ENCODE measurements at regions not wholly inside any gene's neighbourhood (a gene's known extent, or its start where the extent isn't known, plus 50 kb on each side); places are given as distances from the start of the nearest gene placed in this dataset.

DNA sequence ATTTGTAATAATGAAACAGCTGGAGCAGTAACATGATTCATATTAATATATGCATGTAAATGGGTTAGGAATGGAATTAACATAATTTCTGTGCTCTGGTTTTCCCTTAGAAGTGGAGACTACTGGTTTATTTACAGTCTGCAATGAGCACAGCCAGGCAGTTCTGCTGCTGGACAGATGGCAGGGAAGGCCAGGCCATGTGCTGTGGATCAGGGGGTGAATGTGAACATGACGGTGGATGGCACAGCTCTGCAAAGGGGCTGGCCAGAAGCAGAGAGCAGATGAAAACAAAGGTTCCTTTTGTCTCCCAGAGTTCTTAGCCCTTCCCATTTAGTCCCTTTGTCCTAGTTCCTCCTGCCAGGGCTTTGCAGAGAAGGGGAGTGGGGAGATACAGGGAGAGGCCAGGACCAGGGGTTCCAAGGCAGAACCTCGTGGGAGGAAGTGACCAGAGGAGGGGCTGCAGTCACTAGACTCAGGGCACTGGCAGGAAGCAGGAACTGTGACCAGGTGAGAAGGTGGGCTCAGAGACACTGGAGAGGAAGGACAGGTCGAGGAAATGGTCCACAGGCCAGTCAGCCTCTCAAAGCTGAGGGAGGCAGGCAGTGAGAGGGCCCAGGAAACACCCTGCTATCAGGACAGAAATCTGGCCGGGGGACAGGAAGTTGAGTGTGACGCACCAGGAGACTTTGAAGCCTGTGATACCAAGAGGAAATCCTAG, 112.9 kb upstream of the ATP8B1 start:
- FAIRE-seq, result no peak

DNA sequence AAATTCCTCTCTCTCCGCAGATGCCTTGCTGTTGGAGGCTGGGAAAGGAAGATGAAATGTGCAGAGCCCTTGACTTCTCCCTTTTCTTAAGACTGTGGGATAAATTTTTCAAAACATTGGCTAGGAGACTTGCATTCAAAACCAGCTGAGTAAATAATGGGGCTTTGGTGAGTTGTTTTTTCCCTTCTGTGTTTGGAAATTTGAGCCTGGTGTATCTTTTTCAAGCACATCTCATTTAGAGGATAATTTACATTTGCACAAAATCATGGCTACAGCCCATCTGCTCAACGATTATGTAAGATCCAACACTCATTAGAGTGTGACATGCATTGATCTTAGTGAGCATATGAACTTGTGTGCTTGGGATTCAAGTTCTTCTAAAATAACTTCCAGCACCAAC, 112.1 kb upstream of the ATP8B1 start:
- no peak for FAIRE-seq

DNA sequence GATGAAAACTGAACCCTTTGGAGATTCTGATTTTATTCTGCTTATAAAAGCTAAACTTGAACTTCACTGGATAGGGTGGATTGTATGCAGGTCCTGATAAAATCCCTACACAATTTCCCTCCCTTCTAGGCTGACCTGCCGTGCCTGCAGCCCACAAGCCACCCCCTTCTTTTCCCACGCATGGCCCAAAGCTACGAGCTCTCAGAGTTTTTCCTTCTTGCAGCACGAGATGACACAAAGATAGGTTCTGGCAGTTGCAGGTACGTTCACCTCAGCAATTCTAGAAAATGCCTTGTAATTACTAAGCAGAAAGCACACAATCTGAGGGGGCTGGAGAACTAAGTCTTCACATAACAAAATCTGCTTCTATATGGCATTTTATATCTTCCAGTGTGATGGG, 110.6 kb upstream of the ATP8B1 start:
- FAIRE-seq, result no peak

DNA sequence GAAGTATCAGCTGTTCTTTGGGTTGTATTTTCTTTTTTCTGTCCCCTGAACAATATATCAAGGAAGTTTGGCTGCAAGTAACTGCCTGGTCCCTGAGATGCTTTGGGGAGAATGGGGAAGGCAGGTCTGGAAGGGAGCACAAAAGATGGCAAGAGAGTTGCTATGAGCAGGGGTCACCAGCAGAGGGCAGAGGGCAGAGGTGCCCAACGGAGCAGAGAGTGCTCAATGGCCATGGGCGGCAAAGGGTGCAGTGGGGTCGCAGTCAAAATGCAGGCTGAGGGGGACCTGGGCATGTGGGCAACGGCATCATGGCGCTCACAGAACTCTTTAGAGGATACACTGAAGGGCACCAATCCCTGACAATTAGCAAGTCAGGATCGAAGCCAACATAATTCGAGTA, 107.7 kb upstream of the ATP8B1 start:
- no peak for FAIRE-seq

DNA sequence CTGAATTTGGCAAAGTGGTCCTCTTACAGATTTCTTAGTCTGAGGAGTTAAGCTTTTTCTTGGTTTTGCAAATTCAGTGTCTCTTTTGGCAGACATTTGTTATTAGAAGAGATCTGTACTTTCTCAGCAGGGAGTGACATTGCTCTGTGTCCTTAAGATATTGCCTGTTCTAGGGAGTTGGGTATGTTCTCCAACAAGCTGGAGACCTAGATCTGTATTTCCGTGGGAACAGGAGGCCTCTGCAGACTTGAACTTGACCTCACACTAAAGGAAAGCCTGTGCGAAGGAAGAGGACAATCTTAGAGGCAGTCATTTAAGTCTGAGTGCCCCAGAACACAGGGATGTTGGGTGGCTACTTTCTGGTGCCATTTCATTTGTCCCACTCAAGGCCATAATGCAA, 107.0 kb upstream of the ATP8B1 start:
- FAIRE-seq, result no peak

DNA sequence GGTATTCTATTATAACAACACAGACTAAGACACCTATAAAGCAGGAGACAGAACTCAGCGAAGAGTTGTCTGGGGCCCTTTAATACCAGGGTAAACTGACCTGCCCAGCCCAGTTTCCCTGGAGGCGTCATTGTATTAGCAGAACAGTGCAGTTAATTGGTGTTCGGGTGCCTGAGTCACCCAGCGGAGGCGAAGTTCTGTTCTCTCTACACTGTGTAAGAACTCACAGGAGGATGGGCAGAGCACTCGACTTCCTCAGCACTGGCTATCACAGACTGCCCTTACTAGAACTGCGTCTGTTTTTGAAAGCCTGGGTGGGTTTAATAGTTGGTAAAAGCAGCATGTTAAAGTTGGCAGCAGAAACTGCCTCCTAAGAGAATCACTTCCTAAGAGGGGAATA, 106.5 kb upstream of the ATP8B1 start:
- FAIRE-seq, result no peak

DNA sequence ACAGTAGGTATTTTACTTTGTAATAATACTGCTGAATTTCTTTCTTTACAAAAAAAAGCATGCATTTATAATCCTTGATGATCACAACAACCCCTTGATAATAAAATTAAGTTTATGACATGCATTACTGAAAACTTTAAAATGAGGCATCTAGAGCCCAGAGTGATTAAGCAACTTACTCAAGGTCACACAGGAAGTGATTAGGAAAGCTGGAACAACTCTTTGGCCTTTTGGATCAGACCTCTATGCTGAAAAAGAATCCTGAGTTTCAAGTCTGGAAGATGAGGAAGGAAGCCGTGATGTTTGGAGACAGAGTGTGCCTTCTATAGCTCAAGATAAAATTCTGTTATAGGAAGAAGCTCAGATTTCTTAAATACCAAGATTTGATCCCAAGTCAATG, 105.0 kb upstream of the ATP8B1 start:
- FAIRE-seq, result no peak

DNA sequence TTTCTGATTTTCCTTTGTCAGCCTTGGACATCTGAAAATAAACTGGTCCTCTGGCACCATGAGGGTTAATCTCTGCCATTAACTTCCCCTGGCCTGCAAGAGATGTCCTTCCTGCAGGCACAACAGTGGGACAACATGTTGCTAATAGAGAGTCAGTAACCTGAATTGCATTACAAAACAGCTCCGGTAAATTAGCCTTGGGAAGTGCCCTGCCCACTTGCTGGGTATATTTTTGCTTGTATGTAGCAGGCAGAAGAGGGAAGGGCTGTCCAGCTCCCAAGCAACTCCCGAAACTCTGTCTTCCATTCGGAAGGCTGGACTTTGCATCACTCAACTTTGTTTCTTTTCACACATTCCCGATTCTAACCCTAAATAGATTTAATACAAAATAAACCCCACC, 104.4 kb upstream of the ATP8B1 start:
- FAIRE-seq, result no peak

DNA sequence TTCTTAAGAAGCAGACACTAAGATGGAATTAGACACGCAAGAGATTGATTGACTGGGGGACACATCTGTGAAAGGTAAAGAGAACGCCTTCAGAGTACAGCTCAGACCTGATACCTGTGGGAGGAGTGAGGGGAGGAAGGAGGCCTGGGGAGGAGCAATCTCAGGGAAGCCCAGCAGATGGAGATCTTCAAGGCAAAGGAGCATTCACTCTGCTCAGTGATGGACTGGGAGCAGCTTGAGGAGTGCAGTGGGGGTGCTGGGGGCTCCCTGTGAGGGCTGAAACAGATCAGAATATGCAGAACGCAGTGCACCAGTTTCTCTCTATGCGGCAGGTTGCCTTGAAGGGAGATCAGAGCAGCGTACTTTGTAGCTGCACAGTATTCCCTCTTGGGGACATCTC, 103.7 kb upstream of the ATP8B1 start:
- FAIRE-seq, result no peak

DNA sequence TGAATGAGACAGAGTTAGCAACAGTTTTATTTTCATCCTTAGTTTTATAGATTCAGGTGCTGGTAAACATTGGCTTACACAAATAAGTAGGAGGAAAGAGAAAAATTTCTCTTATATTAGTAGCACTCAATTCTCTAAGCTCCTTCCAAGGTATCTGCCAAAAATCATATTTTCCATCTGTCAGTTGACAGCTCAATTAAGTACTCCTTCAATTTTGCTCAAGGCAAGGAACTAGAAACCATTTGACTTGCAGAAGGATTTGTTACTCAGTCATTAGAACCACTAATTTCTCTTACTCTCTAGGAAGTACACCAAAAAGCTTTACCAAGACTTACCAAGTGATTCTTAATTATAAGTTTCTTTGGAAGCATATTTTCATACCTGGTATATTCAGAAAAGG, 101.4 kb upstream of the ATP8B1 start:
- FAIRE-seq, result no peak

DNA sequence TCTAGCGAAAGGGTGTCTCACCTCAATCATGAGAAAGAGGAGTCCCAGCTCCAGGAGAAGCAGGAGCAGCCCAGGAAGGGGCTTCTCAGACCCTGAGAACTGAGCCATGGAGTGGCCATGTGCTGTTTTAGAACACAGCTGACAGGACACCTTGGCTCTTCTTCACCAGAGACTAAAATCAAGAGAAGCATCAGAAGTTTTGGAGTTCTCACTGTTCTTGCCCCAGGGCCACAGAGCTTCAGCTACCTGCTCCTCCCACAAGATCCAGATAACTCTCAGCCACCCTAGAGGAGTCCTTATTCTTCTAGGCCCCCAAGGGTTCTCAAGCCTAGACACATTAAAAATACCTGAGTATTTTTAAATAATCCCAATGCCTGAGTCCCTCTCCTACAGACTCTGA, 99.6 kb upstream of the ATP8B1 start:
- FAIRE-seq, result no peak

DNA sequence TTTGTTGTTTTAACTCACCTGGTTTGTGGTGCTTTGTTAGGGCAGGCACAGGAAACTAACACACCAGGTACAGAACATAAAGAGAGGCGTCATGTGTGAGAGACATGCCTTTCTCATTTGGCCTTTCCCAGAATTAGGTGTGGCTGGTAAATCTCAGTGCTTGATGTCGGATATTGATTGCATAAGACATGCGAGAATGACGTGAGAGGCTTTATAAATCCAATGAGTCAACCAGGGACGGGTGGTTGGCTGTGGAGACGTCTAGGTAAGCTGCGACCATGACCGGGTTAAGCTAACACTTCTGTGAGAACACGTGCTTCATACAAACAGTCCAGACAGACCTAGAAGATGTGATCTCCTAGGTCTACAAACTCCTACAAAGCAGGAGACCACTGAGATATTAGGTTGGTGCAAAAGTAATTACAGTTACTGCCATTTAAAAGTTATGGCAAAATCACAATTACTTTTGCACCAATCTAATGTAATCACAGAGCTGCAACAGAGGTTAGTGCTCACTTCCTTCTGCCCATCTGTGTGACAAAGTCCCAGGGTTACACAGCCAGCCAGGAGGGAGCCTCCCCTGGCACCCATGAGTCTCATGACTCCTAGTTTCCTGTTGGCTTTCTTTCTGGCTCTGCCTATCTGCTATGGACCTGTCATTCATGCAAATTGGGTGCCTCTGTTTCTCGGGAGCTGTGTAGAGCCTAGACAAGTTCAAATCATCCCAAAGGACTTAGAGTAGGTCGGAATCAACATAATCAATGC, 98.9 kb upstream of the ATP8B1 start:
- no peak for FAIRE-seq

DNA sequence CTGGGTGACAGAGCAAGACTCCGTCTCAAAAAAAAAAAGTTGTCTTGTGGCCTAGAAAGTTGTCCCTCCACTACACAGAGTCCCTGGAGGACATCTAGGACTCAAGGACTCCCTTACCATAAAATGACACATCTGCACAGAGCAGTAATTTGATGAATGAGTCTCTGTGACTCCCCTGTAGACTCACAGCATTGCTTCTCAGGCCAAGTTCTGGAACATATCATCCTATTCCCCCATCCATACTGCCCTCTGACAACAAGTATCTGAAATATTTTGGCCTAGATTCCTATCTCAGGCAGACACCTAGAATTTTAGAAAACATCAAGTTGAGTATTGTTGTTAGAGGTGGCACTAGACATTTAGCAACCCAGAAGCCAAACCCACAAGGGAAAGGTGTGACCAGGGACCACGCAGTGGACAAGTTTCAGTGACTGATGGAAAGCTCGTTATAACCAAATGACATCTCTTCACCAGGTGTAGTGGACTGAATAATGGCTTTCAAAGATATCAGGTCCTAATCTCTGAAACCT, 97.9 kb upstream of the ATP8B1 start:
- no peak for FAIRE-seq

DNA sequence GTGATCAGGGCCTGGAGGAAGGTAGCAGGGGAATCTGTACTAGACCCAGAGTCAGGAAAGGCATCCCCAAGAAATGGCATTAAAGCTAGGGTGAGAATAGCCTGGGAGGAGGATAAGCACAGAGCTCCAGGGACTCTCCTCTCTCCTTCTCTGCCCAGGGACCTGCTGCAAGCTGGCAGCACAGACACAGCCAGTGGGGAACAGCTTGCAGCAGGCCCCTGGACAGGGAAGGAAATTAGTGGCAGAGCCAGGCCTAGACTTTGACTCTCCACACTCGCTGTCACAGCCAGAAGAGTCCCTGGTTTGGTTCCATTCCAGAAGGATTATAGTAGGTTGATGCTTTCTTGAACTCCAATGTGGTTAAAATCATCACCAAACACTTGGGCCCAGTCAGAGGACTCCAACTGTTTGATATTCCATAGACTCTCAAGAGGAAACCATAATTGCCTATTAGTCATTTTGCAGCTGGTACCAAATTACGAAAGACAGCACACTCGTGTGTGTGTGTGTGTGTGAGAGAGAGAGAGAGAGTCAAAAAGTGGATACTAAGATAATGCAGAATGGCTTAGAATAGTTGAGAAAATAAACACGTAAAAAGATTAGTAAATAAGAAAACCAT, 95.5 kb upstream of the ATP8B1 start:
- FAIRE-seq, result no peak

DNA sequence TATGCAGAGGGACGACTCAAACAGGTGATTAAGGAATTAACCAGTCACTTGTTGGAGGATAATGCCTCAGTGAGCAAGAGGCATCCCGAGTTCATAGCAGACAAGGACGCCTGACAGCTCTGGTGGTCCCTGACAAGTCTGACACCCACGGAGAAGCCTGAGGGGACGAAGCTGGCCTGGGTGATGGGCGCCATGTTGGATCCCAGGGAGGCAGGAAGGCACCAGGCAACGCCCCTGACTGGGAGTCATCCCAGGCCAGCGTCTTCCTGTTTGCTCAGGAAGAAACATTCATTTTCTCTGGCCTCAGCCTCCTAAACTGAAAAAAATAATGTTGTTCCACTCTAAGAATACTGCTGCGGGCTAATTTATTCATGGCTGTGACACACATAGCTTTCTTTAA, 92.1 kb upstream of the ATP8B1 start:
- no peak for FAIRE-seq

DNA sequence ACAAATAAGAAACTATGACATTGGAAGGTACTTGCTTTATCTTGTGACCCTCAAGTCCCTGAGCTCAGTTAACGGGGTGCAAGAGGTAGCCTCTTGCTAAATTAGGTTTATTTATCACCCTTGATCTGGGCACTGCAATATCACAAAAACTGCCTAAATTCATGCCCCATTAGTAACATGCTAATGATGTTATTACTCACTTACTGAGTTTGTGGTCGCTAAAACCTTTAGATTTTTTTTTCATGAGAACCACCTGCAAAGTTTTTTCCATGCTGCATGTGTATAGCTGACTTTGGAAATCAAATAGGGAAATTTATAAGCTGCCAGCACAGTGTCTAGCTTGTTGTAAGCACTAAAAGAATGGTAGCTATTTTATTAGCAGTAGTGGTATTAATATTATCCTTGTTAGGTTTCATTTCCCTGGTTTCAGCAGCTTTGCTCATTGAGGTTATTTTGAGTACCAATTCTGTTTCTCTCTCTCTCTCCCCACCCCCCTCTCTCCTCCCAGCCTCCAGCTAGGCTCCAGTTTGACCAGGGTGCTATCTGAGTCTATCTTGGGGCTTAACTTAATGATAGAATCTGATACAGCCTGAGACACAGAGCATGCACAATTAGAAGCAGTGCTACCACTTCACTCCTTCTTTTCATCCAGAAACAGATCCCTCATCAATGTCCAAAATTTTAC, 88.7 kb upstream of the ATP8B1 start:
- FAIRE-seq, result no peak

DNA sequence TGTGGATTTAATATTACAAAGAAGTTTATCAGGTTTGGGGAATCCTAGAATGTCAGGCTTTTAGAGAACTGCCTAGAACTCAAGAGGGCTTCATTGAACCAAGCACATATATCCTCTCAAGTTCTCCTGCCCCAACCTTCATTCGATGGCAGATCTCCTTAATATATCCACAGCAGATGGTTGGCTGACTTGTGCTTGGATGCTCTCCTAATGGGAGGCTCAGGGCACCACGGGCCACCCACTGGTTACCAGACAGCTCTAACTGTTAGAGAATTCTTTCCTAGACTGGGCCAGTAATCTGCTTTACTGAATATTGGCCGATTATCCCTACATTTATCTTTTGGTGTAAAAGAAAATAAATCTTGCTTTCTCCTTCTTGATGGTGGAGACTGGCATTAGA, 87.2 kb upstream of the ATP8B1 start:
- no peak for FAIRE-seq

DNA sequence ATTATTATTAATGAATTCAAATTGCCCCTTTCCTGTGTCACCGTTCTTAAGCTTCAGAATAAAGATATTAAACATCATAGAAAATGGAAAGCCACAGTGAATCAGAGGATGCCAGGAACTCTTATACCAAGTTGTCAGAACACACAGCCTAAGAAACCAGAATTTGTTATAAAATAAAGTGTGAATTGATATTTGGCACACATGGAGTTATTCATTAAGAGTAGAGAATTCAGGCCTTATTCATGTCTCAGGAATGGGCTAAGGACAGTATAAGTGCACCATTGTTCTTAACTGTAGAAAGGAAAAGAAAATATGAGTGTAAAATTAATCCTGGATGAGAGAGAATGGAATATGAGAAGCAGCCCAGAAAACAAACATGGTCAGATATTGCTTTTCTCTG, 86.7 kb upstream of the ATP8B1 start:
- FAIRE-seq, result no peak

DNA sequence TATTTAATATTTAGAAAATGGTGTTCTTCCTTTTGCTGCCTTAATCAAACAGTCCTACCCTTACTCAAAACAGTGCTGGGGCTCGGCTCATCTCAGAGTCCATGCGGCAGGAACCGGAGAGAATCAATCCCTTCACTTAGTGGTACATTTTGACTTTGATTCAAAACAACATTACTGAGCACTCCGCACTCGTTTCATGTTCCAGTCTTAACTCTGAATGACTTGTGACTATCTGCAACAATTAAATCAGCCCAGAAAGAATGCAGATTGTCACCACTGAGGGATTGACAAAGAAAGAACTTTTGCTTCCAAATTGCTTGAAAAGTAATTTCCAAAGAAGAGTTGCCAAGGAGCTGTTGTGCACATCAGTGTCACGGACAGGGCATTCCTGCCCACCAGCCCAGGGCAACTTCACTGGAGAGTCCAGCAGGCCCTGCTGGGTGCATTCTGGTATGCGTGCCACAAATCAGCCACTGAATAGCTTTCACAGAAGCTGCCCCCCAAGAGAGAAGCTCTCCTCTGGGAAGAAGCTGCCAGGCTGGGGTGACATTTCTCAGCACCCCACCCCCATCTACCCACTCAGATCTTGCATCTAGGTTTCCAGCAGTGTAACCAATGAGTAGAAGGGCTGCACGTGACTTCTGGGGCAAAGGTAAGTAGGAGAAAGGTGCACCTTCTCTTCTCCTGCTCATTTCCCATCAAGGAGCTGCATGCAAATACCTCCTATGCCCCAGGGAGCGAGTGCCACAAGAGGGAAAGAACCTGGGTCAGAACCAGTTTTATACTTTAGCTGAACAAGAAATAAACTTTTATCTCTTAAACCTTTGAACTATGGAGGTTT, 84.6 kb upstream of the ATP8B1 start:
- FAIRE-seq, result no peak

DNA sequence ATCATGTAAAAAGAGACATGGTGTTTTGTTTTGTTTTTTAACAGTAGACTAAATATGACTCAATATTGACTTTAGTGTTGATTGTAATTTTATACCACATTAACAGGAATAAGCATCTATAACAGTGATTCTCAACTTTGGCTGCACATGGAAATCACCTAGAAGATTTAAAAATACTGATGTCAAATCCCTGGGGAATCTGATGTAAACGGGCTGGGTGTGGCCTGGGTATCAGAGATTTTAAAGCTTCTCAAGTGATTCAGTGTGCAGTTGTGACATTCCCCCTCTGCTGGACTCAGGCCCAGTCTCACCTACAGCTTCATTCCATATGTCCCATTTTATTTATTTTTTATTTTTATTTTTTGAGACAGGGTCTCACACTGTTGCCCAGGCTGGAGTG, 82.8 kb upstream of the ATP8B1 start:
- no peak for FAIRE-seq

DNA sequence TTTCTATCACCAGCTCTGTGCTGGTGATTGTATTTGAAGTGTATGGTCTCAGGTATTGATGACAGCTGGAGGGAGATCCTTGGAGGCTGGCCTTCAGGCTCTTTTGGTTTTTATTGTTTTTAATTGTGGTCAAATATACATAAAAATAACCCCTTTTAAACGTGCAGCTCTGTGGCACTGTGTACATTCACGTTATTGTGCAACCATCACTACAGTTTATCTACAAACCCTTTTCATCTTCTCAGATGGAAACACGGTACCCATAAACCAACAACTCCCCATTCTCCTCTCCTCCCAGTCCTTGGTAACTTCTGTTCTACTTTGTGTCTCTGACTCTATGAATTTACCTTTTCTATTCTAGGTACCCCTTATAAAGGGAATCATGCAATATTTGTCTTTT, 79.3 kb upstream of the ATP8B1 start:
- FAIRE-seq, result no peak

DNA sequence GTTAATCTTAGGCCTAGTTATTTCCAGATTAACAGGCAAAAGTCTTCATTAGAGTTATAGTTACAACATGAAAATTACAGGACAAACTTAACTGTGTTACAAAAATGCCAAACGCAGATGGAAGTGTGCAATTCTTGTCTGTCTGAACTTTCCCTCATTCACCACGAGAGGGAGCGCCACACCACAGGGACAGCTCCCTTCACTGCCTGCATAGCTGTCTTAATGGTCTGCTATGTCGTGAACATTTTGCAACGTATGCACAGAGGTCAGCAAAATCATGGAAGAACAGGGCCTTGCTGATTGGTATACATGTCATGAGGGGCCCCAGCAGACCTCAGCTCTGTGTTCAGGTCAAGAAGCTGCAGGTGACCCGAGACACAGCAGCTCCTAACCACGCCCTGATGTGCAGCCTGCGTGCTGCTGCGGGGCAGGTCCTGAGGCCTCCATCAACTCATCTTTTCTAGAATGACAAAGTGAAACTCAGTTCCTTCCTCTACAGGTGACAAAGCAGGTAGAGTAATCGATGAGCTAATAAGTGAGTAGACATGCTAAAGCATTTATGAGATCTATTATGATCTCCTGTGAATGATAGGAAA, 78.8 kb upstream of the ATP8B1 start:
- no peak for FAIRE-seq

Measured in colon (tissue), 2 donors.